ENCODE measurements at regions not wholly inside any gene's neighbourhood (a gene's known extent, or its start where the extent isn't known, plus 50 kb on each side); places are given as distances from the start of the nearest gene placed in this dataset.

- TF ChIP-seq, protein P1, sequence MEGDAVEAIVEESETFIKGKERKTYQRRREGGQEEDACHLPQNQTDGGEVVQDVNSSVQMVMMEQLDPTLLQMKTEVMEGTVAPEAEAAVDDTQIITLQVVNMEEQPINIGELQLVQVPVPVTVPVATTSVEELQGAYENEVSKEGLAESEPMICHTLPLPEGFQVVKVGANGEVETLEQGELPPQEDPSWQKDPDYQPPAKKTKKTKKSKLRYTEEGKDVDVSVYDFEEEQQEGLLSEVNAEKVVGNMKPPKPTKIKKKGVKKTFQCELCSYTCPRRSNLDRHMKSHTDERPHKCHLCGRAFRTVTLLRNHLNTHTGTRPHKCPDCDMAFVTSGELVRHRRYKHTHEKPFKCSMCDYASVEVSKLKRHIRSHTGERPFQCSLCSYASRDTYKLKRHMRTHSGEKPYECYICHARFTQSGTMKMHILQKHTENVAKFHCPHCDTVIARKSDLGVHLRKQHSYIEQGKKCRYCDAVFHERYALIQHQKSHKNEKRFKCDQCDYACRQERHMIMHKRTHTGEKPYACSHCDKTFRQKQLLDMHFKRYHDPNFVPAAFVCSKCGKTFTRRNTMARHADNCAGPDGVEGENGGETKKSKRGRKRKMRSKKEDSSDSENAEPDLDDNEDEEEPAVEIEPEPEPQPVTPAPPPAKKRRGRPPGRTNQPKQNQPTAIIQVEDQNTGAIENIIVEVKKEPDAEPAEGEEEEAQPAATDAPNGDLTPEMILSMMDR (IDR thresholded peaks at IDR 0.05; ENCODE audit: insufficient read depth, low read depth, low read length): no peak
- DNase-seq (ENCODE audit: low read depth): peak; percentile 36
- no peak overlapping the region for H3K4me3 ChIP-seq (ENCODE audit: low read depth, low read length)
Observed at GRCh38 chrX:45537936-45538335, 337.3 kb upstream of the DIPK2B start.

- peak; percentile 37 for DNase-seq (ENCODE audit: low read depth)
- H3K4me3 ChIP-seq (ENCODE audit: low read depth, low read length): no peak overlapping the region
- TF ChIP-seq, protein P1 (IDR thresholded peaks at IDR 0.05; ENCODE audit: insufficient read depth, low read depth, low read length): no peak
Observed at GRCh38 chrX:45527834-45528233, 327.2 kb upstream of the DIPK2B start.

DNA sequence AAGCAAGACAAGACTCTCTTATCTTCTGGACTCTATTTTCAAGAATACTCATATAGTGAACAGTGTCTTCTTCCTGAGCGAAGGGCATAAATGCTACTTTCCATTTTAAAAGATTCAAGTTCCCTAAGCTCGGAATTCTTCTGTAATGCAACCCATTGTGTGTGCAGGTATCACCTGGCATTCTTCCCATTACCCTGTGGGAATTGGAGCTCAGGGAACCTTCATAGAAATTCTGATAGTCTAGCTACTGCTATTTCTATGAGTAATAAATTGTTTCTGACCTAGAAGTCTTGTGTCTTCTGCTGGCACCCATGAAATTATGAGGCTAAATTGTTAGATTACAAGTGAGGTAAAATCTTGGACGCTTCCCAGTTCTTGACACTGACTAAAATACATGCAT lies 324.1 kb upstream of the DIPK2B start:
- no peak overlapping the region for H3K4me3 ChIP-seq (ENCODE audit: low read depth, low read length)
- TF ChIP-seq, protein P1 (IDR thresholded peaks at IDR 0.05; ENCODE audit: insufficient read depth, low read depth, low read length): no peak
- no peak for DNase-seq (ENCODE audit: low read depth)

GRCh38 chrX:45524296-45524695 lies 323.6 kb upstream of the DIPK2B start:
- DNase-seq (ENCODE audit: low read depth): peak; percentile 17
- H3K4me3 ChIP-seq (ENCODE audit: low read depth, low read length): no peak overlapping the region
- TF ChIP-seq, protein P1 (IDR thresholded peaks at IDR 0.05; ENCODE audit: insufficient read depth, low read depth, low read length): no peak

- no peak overlapping the region for H3K4me3 ChIP-seq (ENCODE audit: low read depth, low read length)
- TF ChIP-seq, protein P1 (IDR thresholded peaks at IDR 0.05; ENCODE audit: insufficient read depth, low read depth, low read length): no peak
- no peak for DNase-seq (ENCODE audit: low read depth)
Observed at GRCh38 chrX:45518552-45518951, 317.9 kb upstream of the DIPK2B start.

DNA sequence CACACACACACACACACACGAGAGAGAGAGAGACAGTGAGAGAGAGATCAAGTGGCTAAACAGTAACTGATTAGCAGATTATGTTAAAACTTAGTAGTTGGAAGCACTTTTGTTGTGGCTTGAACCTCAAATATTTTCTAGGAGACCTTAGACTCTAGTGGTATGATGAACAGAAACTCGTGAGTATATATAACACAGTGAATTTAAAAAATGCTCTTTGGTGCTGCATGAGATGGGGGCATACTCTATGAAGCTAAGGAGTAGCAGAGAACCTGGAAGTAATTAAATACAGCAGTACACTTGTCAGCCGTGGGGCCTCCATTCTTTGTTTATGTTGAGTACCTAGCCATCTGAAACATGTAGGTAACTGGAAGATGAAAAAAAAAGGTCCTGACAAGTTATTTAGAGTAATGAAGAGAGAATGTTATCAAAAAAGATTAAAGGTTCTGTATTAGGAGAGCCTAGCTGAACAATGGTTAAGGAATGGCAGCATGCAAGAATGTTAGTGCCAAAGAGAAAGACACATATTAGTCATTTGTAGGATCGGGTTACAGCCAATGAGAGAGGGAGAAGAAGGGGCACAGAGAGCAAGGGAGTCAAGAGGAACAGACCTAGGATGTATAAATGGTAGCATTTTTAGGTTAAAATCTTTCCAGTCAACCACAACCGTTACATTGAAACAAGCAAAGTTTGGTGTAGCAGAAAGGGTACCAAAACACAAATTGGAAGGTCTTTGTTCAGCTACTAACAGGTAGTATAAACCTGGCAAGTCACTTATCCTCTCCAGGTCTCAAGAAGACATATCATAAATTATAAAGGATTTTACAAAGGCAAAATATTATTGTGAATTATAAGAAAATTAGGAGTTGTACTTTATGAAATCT lies 316.7 kb upstream of the DIPK2B start:
- no peak for DNase-seq (ENCODE audit: low read depth)
- no peak overlapping the region for H3K4me3 ChIP-seq (ENCODE audit: low read depth, low read length)
- TF ChIP-seq, protein P1 (IDR thresholded peaks at IDR 0.05; ENCODE audit: insufficient read depth, low read depth, low read length): no peak
